Smooth muscle cell (in vitro differentiated cells): ENCODE measurements at regions not wholly inside any gene's neighbourhood (a gene's known extent, or its start where the extent isn't known, plus 50 kb on each side); places are given as distances from the start of the nearest gene placed in this dataset.

Source experiments
- DNase-seq: peaks from one replicate; lab custom pipeline; 2025; ENCODE audit not compliant: unreplicated experiment; lab: John Stamatoyannopoulos, UW
- H2AFZ ChIP-seq: fragments of 200-600 bp; sonication (generic); 2 replicates; pipeline ENCODE4 v1.6.0; 2016; ENCODE audit warnings: antibody characterized with exemption, low read depth, mild to moderate bottlenecking
- H3F3A ChIP-seq: fragments of 200-600 bp; sonication (generic); 2 replicates; pipeline ENCODE4 v1.6.0; 2017; ENCODE audit warnings: antibody characterized with exemption, low read depth
- H3K27ac ChIP-seq: fragments of 200-600 bp; sonication (generic); 2 replicates; pipeline ENCODE4 v1.5.1; 2016; ENCODE audit warnings: low read depth, mild to moderate bottlenecking
- H3K27me3 ChIP-seq: fragments of 200-600 bp; sonication (generic); 2 replicates; pipeline ENCODE4 v1.6.1; 2016; ENCODE audit warnings: low read depth, mild to moderate bottlenecking
- H3K36me3 ChIP-seq: fragments of 200-600 bp; sonication (generic); 2 replicates; pipeline ENCODE4 v1.5.1; 2016; ENCODE audit warnings: low read depth
- H3K4me1 ChIP-seq: fragments of 200-600 bp; sonication (generic); 2 replicates; pipeline ENCODE4 v1.5.1; 2016; ENCODE audit warnings: low read depth
- H3K4me2 ChIP-seq: fragments of 200-600 bp; sonication (generic); 2 replicates; pipeline ENCODE4 v1.6.0; 2016; ENCODE audit warnings: mild to moderate bottlenecking
- H3K4me3 ChIP-seq: fragments of 200-600 bp; sonication (generic); 2 replicates; pipeline ENCODE4 v1.5.1; 2016; ENCODE audit warnings: mild to moderate bottlenecking
- H3K79me2 ChIP-seq: fragments of 200-600 bp; sonication (generic); 2 replicates; pipeline ENCODE4 v1.6.0; 2016; ENCODE audit warnings: low read depth, mild to moderate bottlenecking
- H3K9ac ChIP-seq: fragments of 200-600 bp; sonication (generic); 2 replicates; pipeline ENCODE4 v1.6.0; 2016; ENCODE audit warnings: low read depth
- H3K9me3 ChIP-seq: fragments of 200-600 bp; sonication (generic); replicated peaks from 2 replicates; pipeline ENCODE4 v1.5.1; 2016; ENCODE audit warnings: low read depth
- H4K20me1 ChIP-seq: fragments of 200-600 bp; sonication (generic); 2 replicates; pipeline ENCODE4 v1.6.0; 2016; ENCODE audit warnings: low read depth
- WGBS: methylation state at CpG from one replicate; pipeline ENCODE4 v1.1.7; 2016; ENCODE audit warnings: low lambda C conversion rate; 5-methylcytosine and 5-hydroxymethylcytosine counted together
- TF ChIP-seq, protein P1 (sequence below): fragments of 200-600 bp; sonication (generic); IDR thresholded peaks from 2 replicates; pipeline ENCODE4 v1.5.1; 2017; ENCODE audit warnings: borderline replicate concordance, mild to moderate bottlenecking, antibody characterized with exemption; ENCODE audit not compliant: insufficient read depth, poor library complexity, severe bottlenecking

DNA sequence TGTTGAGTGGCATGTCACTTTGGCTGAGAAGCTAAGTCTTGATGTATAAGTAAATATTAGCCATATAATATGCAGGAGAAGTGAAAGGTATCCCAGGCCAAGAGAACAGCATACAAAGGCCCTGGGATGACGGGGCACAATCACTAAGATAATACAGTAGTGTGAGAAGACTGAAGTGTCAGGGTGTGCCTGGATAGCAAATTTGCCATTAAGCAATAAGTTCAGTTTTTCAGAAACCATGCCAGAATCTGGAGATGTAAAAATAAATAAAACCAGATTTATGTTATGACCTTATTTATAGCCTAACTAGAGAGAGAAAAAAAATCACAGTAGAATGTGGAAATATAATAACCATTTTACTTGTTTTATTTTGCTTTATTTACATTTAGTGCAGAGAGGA is 1858.7 kb upstream of the CELF4 start:
- no peak overlapping the region for H3K9ac ChIP-seq
- no peaks in the 10 kb centered on the region for H3K27me3 ChIP-seq
- H3F3A ChIP-seq: no peaks in the 10 kb centered on the region
- H2AFZ ChIP-seq: no peak overlapping the region
- H3K79me2 ChIP-seq: no peaks in the 10 kb centered on the region
- no peaks in the 10 kb centered on the region for H3K9me3 ChIP-seq
- no peak overlapping the region for H3K4me2 ChIP-seq
- no peaks in the 10 kb centered on the region for H4K20me1 ChIP-seq
- TF ChIP-seq, protein P1, sequence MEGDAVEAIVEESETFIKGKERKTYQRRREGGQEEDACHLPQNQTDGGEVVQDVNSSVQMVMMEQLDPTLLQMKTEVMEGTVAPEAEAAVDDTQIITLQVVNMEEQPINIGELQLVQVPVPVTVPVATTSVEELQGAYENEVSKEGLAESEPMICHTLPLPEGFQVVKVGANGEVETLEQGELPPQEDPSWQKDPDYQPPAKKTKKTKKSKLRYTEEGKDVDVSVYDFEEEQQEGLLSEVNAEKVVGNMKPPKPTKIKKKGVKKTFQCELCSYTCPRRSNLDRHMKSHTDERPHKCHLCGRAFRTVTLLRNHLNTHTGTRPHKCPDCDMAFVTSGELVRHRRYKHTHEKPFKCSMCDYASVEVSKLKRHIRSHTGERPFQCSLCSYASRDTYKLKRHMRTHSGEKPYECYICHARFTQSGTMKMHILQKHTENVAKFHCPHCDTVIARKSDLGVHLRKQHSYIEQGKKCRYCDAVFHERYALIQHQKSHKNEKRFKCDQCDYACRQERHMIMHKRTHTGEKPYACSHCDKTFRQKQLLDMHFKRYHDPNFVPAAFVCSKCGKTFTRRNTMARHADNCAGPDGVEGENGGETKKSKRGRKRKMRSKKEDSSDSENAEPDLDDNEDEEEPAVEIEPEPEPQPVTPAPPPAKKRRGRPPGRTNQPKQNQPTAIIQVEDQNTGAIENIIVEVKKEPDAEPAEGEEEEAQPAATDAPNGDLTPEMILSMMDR: no peak
- 87% methylated on average over 1 of the region's 1 CpG for WGBS
- H3K27ac ChIP-seq: no peak overlapping the region
- DNase-seq: no peak
- no peaks in the 10 kb centered on the region for H3K36me3 ChIP-seq
- no peaks in the 10 kb centered on the region for H3K4me1 ChIP-seq
- no peak overlapping the region for H3K4me3 ChIP-seq

DNA sequence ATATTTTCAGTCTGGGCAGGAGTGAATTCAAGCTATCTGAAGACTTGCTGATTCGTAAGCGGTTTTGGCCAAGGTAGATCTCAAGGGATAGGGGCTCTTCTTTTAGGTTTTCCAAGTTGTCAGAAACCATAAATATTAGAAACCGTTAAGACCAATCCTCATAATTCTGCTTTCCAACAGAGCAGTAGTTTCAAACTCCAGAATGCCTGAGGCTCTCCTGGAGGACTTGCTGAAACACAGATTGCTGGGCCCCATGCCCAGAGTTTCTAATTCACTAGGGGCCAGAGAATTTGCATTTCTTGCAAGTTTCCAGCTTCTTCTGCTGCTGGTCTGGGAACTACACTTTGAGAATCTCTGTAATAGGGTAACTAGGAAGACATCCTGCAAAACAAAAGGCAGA is 1855.7 kb upstream of the CELF4 start:
- WGBS: 90% methylated on average over 3 of the region's 3 CpGs

GRCh38 chr18:39419315-39419714 is 1853.7 kb upstream of the CELF4 start:
- Histone ChIP-seq H3K79me2 (no peaks in the 10 kb centered on the region), H2AFZ (no peak overlapping the region), H3K4me3 (no peak overlapping the region), H3F3A (no peaks in the 10 kb centered on the region), H3K36me3 (no peaks in the 10 kb centered on the region), H3K4me2 (no peak overlapping the region), H3K4me1 (no peaks in the 10 kb centered on the region), H3K9me3 (no peaks in the 10 kb centered on the region), H3K27ac (no peak overlapping the region), H3K27me3 (no peaks in the 10 kb centered on the region), H4K20me1 (no peaks in the 10 kb centered on the region), H3K9ac (no peak overlapping the region)
- TF ChIP-seq, protein P1: no peak
- DNase-seq: no peak

More for the DNA sequence above, 1855.7 kb upstream of the CELF4 start:
- Histone ChIP-seq H3K4me2 (no peak overlapping the region), H3K4me3 (no peak overlapping the region), H3K36me3 (no peaks in the 10 kb centered on the region), H3K27ac (no peak overlapping the region), H4K20me1 (no peaks in the 10 kb centered on the region), H3F3A (no peaks in the 10 kb centered on the region), H2AFZ (no peak overlapping the region), H3K9me3 (no peaks in the 10 kb centered on the region), H3K27me3 (no peaks in the 10 kb centered on the region), H3K79me2 (no peaks in the 10 kb centered on the region), H3K4me1 (no peaks in the 10 kb centered on the region), H3K9ac (no peak overlapping the region)
- TF ChIP-seq, protein P1: no peak
- DNase-seq: no peak

GRCh38 chr18:39415471-39415870 is 1849.9 kb upstream of the CELF4 start:
- Histone ChIP-seq H3F3A (no peaks in the 10 kb centered on the region), H3K9me3 (no peaks in the 10 kb centered on the region), H3K9ac (no peak overlapping the region), H2AFZ (no peak overlapping the region), H4K20me1 (no peaks in the 10 kb centered on the region), H3K36me3 (no peaks in the 10 kb centered on the region), H3K4me1 (no peaks in the 10 kb centered on the region), H3K4me3 (no peak overlapping the region), H3K4me2 (no peak overlapping the region), H3K27ac (no peak overlapping the region), H3K27me3 (no peaks in the 10 kb centered on the region), H3K79me2 (no peaks in the 10 kb centered on the region)
- TF ChIP-seq, protein P1: no peak
- WGBS: 87% methylated on average over 4 of the region's 4 CpGs
- DNase-seq: no peak
